ENCODE measurements at regions not wholly inside any gene's neighbourhood (a gene's known extent, or its start where the extent isn't known, plus 50 kb on each side); places are given as distances from the start of the nearest gene placed in this dataset.

DNA sequence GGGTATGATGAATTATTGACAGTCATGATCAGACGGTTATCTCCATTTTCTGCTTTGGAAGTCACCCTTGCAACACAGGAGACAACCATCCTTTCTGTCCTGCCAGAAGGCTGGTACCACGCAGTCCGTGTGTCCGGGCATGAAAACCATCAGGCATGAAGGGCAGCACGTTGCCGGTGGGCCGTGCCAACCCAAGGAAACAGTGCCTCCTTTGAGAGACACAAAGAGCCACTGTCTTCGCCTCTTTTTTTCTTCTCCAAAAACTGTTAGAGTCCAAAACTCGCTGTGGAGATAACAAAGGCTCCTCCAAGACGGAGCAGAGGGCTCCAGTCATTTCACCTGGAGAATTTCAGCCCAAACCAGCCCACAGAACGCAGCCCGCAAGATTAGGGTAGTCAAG is 60.4 kb upstream of the ARHGAP21 start:
- ChIA-PET POLR2A (no interaction called here), CTCF (no interaction called here)
- H3K9me3 Mint-ChIP-seq: peaks cover 0 to 3% (median 0%) of the 10 kb centered on the region in 11 donors
- no peaks in the 10 kb centered on the region for H3K36me3 Mint-ChIP-seq
- Histone ChIP-seq H3K4me3 (ENCODE audit: low read length) (no peak overlapping the region), H3K27ac (ENCODE audit: low read depth, low read length) (no peak overlapping the region), H3K4me1 (ENCODE audit: control insufficient read depth in 2 of 2, insufficient read depth in 2 of 2, low read length in 2 of 2) (no peaks in the 10 kb centered on the region), H3K36me3 (ENCODE audit: control insufficient read depth in 2 of 3, insufficient read depth in 3 of 3, low read length in 3 of 3) (no peaks in the 10 kb centered on the region), H3K27me3 (ENCODE audit: control insufficient read depth in 2 of 2, insufficient read depth in 2 of 2, low read length in 2 of 2) (no peaks in the 10 kb centered on the region), H3K9me3 (ENCODE audit: control insufficient read depth in 2 of 3, low read length in 3 of 3) (no peaks in the 10 kb centered on the region)
- H3K27me3 Mint-ChIP-seq: no peaks in the 10 kb centered on the region
- intact Hi-C loops (cut with micrococcal nuclease): no loop called here
- H3K27ac Mint-ChIP-seq: no peak overlapping the region
- ATAC-seq (no peak), DNase-seq (no peak)
- no peak overlapping the region for H3K4me3 Mint-ChIP-seq
- peaks cover 0 to 3% (median 0%) of the 10 kb centered on the region in 7 donors for H3K4me1 Mint-ChIP-seq

GRCh38 chr10:24783504-24783903 is 59.8 kb upstream of the ARHGAP21 start:
- H3K4me3 Mint-ChIP-seq: no peak overlapping the region
- ChIA-PET POLR2A (no interaction called here), CTCF (no interaction called here)
- no peaks in the 10 kb centered on the region for H3K36me3 ChIP-seq (ENCODE audit: control insufficient read depth in 2 of 3, insufficient read depth in 3 of 3, low read length in 3 of 3)
- H3K9me3 ChIP-seq (ENCODE audit: control insufficient read depth in 2 of 3, low read length in 3 of 3): no peaks in the 10 kb centered on the region
- no peaks in the 10 kb centered on the region for H3K4me1 ChIP-seq (ENCODE audit: control insufficient read depth in 2 of 2, insufficient read depth in 2 of 2, low read length in 2 of 2)
- no peak for ATAC-seq
- H3K27ac Mint-ChIP-seq: no peak overlapping the region
- no peak overlapping the region for H3K27ac ChIP-seq (ENCODE audit: low read depth, low read length)
- peaks cover 0 to 3% (median 0%) of the 10 kb centered on the region in 7 donors for H3K4me1 Mint-ChIP-seq
- H3K27me3 ChIP-seq (ENCODE audit: control insufficient read depth in 2 of 2, insufficient read depth in 2 of 2, low read length in 2 of 2): no peaks in the 10 kb centered on the region
- H3K36me3 Mint-ChIP-seq: no peaks in the 10 kb centered on the region
- H3K27me3 Mint-ChIP-seq: no peaks in the 10 kb centered on the region
- no peak for DNase-seq
- peaks cover 0 to 3% (median 0%) of the 10 kb centered on the region in 11 donors for H3K9me3 Mint-ChIP-seq
- intact Hi-C loops (cut with micrococcal nuclease): no loop called here
- no peak overlapping the region for H3K4me3 ChIP-seq (ENCODE audit: low read length)

- intact Hi-C loops (cut with micrococcal nuclease): loop anchor here in 1 of 2 donors (5.0 kb wide), 1 partner anchor 277 kb away; no protein-coding TSS in a partner anchor
- H3K36me3 Mint-ChIP-seq: no peaks in the 10 kb centered on the region
- no peak for DNase-seq
These were observed 56.0 kb upstream of the ARHGAP21 start for GRCh38 chr10:24779737-24780136.

DNA sequence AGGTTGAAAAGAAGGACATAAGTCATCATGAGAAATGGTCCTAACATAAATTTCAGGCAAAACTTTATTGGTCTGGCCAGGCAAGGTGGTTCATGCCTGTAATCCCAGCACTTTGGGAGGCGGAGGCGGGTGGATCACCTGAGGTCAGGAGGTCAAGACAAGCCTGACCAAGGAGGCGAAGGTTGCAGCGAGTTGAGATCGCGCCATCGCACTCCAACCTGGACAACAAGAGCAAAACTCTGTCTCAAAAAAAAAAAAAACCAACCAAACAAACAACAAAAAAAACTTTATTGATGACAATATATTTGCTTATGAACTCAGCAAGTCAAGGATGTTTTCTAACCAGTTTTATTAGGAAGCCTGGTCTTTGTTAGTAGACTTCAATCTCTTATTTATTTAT is 54.6 kb upstream of the ARHGAP21 start:
- H3K27ac ChIP-seq (ENCODE audit: low read depth, low read length): no peak overlapping the region
- no peaks in the 10 kb centered on the region for H3K36me3 ChIP-seq (ENCODE audit: control insufficient read depth in 2 of 3, insufficient read depth in 3 of 3, low read length in 3 of 3)
- no peaks in the 10 kb centered on the region for H3K27me3 ChIP-seq (ENCODE audit: control insufficient read depth in 2 of 2, insufficient read depth in 2 of 2, low read length in 2 of 2)
- CTCF ChIA-PET: no interaction called here
- Mint-ChIP-seq H3K27me3 (peaks cover 0 to 2% (median 0%) of the 10 kb centered on the region in 5 donors), H3K4me1 (peaks cover 2 to 19% (median 15%) of the 10 kb centered on the region in 7 donors), H3K27ac (no peak overlapping the region), H3K9me3 (peaks cover 0 to 5% (median 0%) of the 10 kb centered on the region in 11 donors), H3K36me3 (no peaks in the 10 kb centered on the region), H3K4me3 (no peak overlapping the region)
- POLR2A ChIA-PET: no interaction called here
- no peaks in the 10 kb centered on the region for H3K4me1 ChIP-seq (ENCODE audit: control insufficient read depth in 2 of 2, insufficient read depth in 2 of 2, low read length in 2 of 2)
- ATAC-seq: no peak
- no peak overlapping the region for H3K4me3 ChIP-seq (ENCODE audit: low read length)
- intact Hi-C loops (cut with micrococcal nuclease): loop anchor here in 1 of 2 donors (5.0 kb wide), 1 partner anchor 276 kb away; no protein-coding TSS in a partner anchor
- H3K9me3 ChIP-seq (ENCODE audit: control insufficient read depth in 2 of 3, low read length in 3 of 3): no peaks in the 10 kb centered on the region
- no peak for DNase-seq

More at GRCh38 chr10:24779737-24780136, 56.0 kb upstream of the ARHGAP21 start:
- ChIA-PET POLR2A (no interaction called here), CTCF (no interaction called here)
- Histone ChIP-seq H3K27ac (ENCODE audit: low read depth, low read length) (no peak overlapping the region), H3K36me3 (ENCODE audit: control insufficient read depth in 2 of 3, insufficient read depth in 3 of 3, low read length in 3 of 3) (no peaks in the 10 kb centered on the region), H3K4me1 (ENCODE audit: control insufficient read depth in 2 of 2, insufficient read depth in 2 of 2, low read length in 2 of 2) (no peaks in the 10 kb centered on the region), H3K4me3 (ENCODE audit: low read length) (no peak overlapping the region), H3K9me3 (ENCODE audit: control insufficient read depth in 2 of 3, low read length in 3 of 3) (no peaks in the 10 kb centered on the region), H3K27me3 (ENCODE audit: control insufficient read depth in 2 of 2, insufficient read depth in 2 of 2, low read length in 2 of 2) (no peaks in the 10 kb centered on the region)
- Mint-ChIP-seq H3K4me1 (peaks cover 4 to 19% (median 15%) of the 10 kb centered on the region in 7 donors), H3K9me3 (peaks cover 0 to 5% (median 0%) of the 10 kb centered on the region in 11 donors), H3K4me3 (no peak overlapping the region), H3K27ac (no peak overlapping the region), H3K27me3 (peaks cover 0 to 2% (median 0%) of the 10 kb centered on the region in 5 donors)
- no peak for ATAC-seq

- Mint-ChIP-seq H3K27me3 (peaks cover 0 to 2% (median 0%) of the 10 kb centered on the region in 5 donors), H3K4me3 (no peak overlapping the region), H3K27ac (no peak overlapping the region), H3K4me1 (peaks cover 2 to 19% (median 15%) of the 10 kb centered on the region in 7 donors), H3K36me3 (no peaks in the 10 kb centered on the region), H3K9me3 (peaks cover 0 to 2% (median 0%) of the 10 kb centered on the region in 11 donors)
- POLR2A ChIA-PET: no interaction called here
- no peak for DNase-seq
- intact Hi-C loops (cut with micrococcal nuclease): loop anchor here in 1 of 2 donors (5.0 kb wide), 1 partner anchor 275 kb away; no protein-coding TSS in a partner anchor
- H3K27me3 ChIP-seq (ENCODE audit: control insufficient read depth in 2 of 2, insufficient read depth in 2 of 2, low read length in 2 of 2): no peaks in the 10 kb centered on the region
- no peak overlapping the region for H3K27ac ChIP-seq (ENCODE audit: low read depth, low read length)
- no peaks in the 10 kb centered on the region for H3K9me3 ChIP-seq (ENCODE audit: control insufficient read depth in 2 of 3, low read length in 3 of 3)
- CTCF ChIA-PET: interaction anchor here (0.6 kb wide), 1 partner anchor 79 kb away, joined by 4 read pairs; no protein-coding TSS in a partner anchor
- ATAC-seq: no peak
- no peak overlapping the region for H3K4me3 ChIP-seq (ENCODE audit: low read length)
- no peaks in the 10 kb centered on the region for H3K36me3 ChIP-seq (ENCODE audit: control insufficient read depth in 2 of 3, insufficient read depth in 3 of 3, low read length in 3 of 3)
- no peaks in the 10 kb centered on the region for H3K4me1 ChIP-seq (ENCODE audit: control insufficient read depth in 2 of 2, insufficient read depth in 2 of 2, low read length in 2 of 2)
These were observed 53.5 kb upstream of the ARHGAP21 start for GRCh38 chr10:24777196-24777595.

DNA sequence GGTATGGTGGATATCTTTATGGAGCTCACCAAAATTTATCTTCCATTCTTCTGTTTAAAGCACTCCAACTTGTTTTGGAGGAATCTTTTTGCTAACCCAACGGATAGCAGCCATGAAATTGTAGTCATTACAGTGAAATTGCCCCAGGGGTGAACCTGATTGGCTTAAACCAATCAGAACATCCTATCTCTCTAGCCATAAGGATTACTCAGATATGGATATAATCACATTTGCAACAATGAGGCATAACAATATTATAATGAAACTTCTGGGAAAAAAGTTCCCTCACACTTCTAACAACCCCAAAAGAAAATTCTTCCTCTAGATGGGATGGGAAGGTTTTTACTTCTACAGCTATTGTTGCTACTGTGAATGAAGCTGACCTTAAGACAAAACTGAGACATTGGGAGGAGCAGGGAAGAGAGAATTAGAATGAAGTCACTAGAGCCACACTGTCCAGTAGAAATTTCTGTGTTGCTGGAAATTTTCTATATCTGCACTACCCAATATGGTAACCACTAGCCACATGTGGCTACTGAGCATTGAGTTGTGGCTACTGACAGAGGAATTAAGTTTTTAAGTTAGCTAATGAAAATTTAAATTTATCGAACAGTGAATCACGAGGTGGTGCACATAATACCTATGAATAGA is 50.4 kb upstream of the ARHGAP21 start:
- POLR2A ChIA-PET: no interaction called here
- H3K36me3 Mint-ChIP-seq: no peaks in the 10 kb centered on the region

More for the DNA sequence above, 50.4 kb upstream of the ARHGAP21 start:
- no peak overlapping the region for H3K4me3 ChIP-seq (ENCODE audit: low read length)
- intact Hi-C loops (cut with micrococcal nuclease): no loop called here
- ATAC-seq: no peak
- Mint-ChIP-seq H3K27ac (no peak overlapping the region), H3K27me3 (peaks cover 0 to 2% (median 0%) of the 10 kb centered on the region in 5 donors), H3K4me1 (peaks cover 2 to 19% (median 15%) of the 10 kb centered on the region in 7 donors), H3K4me3 (no peak overlapping the region), H3K9me3 (peaks cover 0 to 2% (median 0%) of the 10 kb centered on the region in 11 donors)
- DNase-seq: no peak
- H3K27ac ChIP-seq (ENCODE audit: low read depth, low read length): no peak overlapping the region
- CTCF ChIA-PET: no interaction called here
- no peaks in the 10 kb centered on the region for H3K27me3 ChIP-seq (ENCODE audit: control insufficient read depth in 2 of 2, insufficient read depth in 2 of 2, low read length in 2 of 2)
- no peaks in the 10 kb centered on the region for H3K4me1 ChIP-seq (ENCODE audit: control insufficient read depth in 2 of 2, insufficient read depth in 2 of 2, low read length in 2 of 2)
- H3K36me3 ChIP-seq (ENCODE audit: control insufficient read depth in 2 of 3, insufficient read depth in 3 of 3, low read length in 3 of 3): no peaks in the 10 kb centered on the region
- no peaks in the 10 kb centered on the region for H3K9me3 ChIP-seq (ENCODE audit: control insufficient read depth in 2 of 3, low read length in 3 of 3)
